ENCODE measurements at regions not wholly inside any gene's neighbourhood (a gene's known extent, or its start where the extent isn't known, plus 50 kb on each side); places are given as distances from the start of the nearest gene placed in this dataset.

- Histone ChIP-seq H3K27ac (no peak overlapping the region), H3K36me3 (replicated peaks in 1 of 2) (no peaks in the 10 kb centered on the region), H3K4me1 (replicated peaks in 1 of 2) (no peaks in the 10 kb centered on the region), H3K9me3 (replicated peaks in 1 of 3) (no peaks in the 10 kb centered on the region), H3K27me3 (no peaks in the 10 kb centered on the region), H3K4me3 (no peak overlapping the region)
- intact Hi-C loops (cut with DNase I) = loop anchor here in 1 of 2 donors (10.0 kb wide), 1 partner anchor 702 kb away; the partner anchor contains the start of gene INHBA
- peak; percentile 29 to 80 (median 60) for DNase-seq
- WGBS, 4 donors = 56 to 65% (median 60%) methylated on average over 9 of the region's 9 CpGs
- TF ChIP-seq CTCF (IDR thresholded peaks at IDR 0.05) (peak; percentile 43 to 74 (median 67)), POLR2A (IDR thresholded peaks at IDR 0.05) (no peak)
Observed at GRCh38 chr7:41002741-41003610, 699.9 kb downstream of the INHBA start.

- TF ChIP-seq CTCF (IDR thresholded peaks at IDR 0.05) (no peak), POLR2A (IDR thresholded peaks at IDR 0.05) (no peak)
- H3K27me3 ChIP-seq = no peaks in the 10 kb centered on the region
- no peak overlapping the region for H3K27ac ChIP-seq
- DNase-seq = no peak
- H3K9me3 ChIP-seq (replicated peaks in 1 of 3) = no peaks in the 10 kb centered on the region
- WGBS, 4 donors = 82 to 93% (median 91%) methylated on average over 5 of the region's 5 CpGs
- no peaks in the 10 kb centered on the region for H3K4me1 ChIP-seq (replicated peaks in 1 of 2)
- intact Hi-C loops (cut with DNase I) = loop anchor here in 1 of 2 donors (10.0 kb wide), 1 partner anchor 705 kb away; the partner anchor contains the start of gene INHBA
- no peaks in the 10 kb centered on the region for H3K36me3 ChIP-seq (replicated peaks in 1 of 2)
- no peak overlapping the region for H3K4me3 ChIP-seq
Observed at GRCh38 chr7:41000042-41000441, 702.8 kb downstream of the INHBA start.

- intact Hi-C loops (cut with DNase I) = no loop called here
- WGBS, 4 donors = 54 to 63% (median 59%) methylated on average over 4 to 5 of the region's 5 CpGs
- Histone ChIP-seq H3K9me3 (replicated peaks in 1 of 3) (no peaks in the 10 kb centered on the region), H3K4me1 (replicated peaks in 1 of 2) (no peaks in the 10 kb centered on the region), H3K27me3 (no peaks in the 10 kb centered on the region), H3K4me3 (no peak overlapping the region), H3K36me3 (replicated peaks in 1 of 2) (no peaks in the 10 kb centered on the region), H3K27ac (no peak overlapping the region)
- DNase-seq = no peak
- TF ChIP-seq POLR2A (IDR thresholded peaks at IDR 0.05) = no peak
- TF ChIP-seq CTCF (IDR thresholded peaks at IDR 0.05) = no peak
Observed at GRCh38 chr7:40996233-40996677, 706.6 kb downstream of the INHBA start.

GRCh38 chr7:40990841-40991240 is 712.0 kb downstream of the INHBA start:
- Histone ChIP-seq H3K27me3 (no peaks in the 10 kb centered on the region), H3K4me3 (no peak overlapping the region), H3K27ac (no peak overlapping the region), H3K36me3 (replicated peaks in 1 of 2) (no peaks in the 10 kb centered on the region), H3K4me1 (replicated peaks in 1 of 2) (no peaks in the 10 kb centered on the region), H3K9me3 (replicated peaks in 1 of 3) (no peaks in the 10 kb centered on the region)
- WGBS, 4 donors = 88 to 94% (median 91%) methylated on average over 3 of the region's 3 CpGs
- intact Hi-C loops (cut with DNase I) = no loop called here
- no peak for DNase-seq
- TF ChIP-seq CTCF (IDR thresholded peaks at IDR 0.05) (no peak), POLR2A (IDR thresholded peaks at IDR 0.05) (no peak)
